Loucy (cell line): ENCODE measurements at regions not wholly inside any gene's neighbourhood (a gene's known extent, or its start where the extent isn't known, plus 50 kb on each side); places are given as distances from the start of the nearest gene placed in this dataset.

ENCODE experiments used
- CTCF ChIP-seq: fragments of 200-600 bp; sonication (generic); conservative IDR thresholded peaks from 2 replicates; pipeline ENCODE4 v1.5.1; 2014; ENCODE audit warnings: mild to moderate bottlenecking, antibody characterized with exemption, low read length
- EZH2phosphoT487 ChIP-seq: fragments of 200-600 bp; IDR thresholded peaks from 2 replicates; pipeline ENCODE4 v1.6.1; 2018; ENCODE audit warnings: antibody characterized with exemption, mild to moderate bottlenecking, moderate library complexity, borderline replicate concordance

GRCh38 chr7:42792841-42793240 lies 119.0 kb downstream of the C7orf25 start:
- TF ChIP-seq CTCF (no peak), EZH2phosphoT487 (no peak)
